B cell (primary cell): ENCODE measurements at regions not wholly inside any gene's neighbourhood (a gene's known extent, or its start where the extent isn't known, plus 50 kb on each side); places are given as distances from the start of the nearest gene placed in this dataset.

Source experiments
- CTCF ChIP-seq: fragments of 200-600 bp; IDR thresholded peaks from one replicate; pipeline ENCODE4 v1.8.0; 2022; ENCODE audit warnings: antibody characterized with exemption, mild to moderate bottlenecking
- EZH2 ChIP-seq: IDR thresholded peaks from 2 replicates; pipeline ENCODE4 v1.6.1; 2012; ENCODE audit warnings: borderline replicate concordance, low read depth, mild to moderate bottlenecking, moderate library complexity, low read length; ENCODE audit not compliant: insufficient read depth, poor library complexity, severe bottlenecking

- TF ChIP-seq CTCF: no peak
- TF ChIP-seq EZH2: no peak
Measured at GRCh38 chr2:7094231-7094741, 177.1 kb downstream of the RNF144A start.
